OCI-LY1 (cell line): ENCODE measurements at regions not wholly inside any gene's neighbourhood (a gene's known extent, or its start where the extent isn't known, plus 50 kb on each side); places are given as distances from the start of the nearest gene placed in this dataset.

Experiments
- H2AFZ ChIP-seq: fragments of 200-600 bp; sonication (generic), shearing (Covaris generic); 2 replicates; pipeline ENCODE4 v1.6.0; 2014; ENCODE audit warnings: antibody characterized with exemption, mild to moderate bottlenecking, low read length
- H3F3A ChIP-seq: fragments of 200-600 bp; sonication (generic), shearing (Covaris generic); 2 replicates; pipeline ENCODE4 v1.6.0; 2014; ENCODE audit warnings: mild to moderate bottlenecking, antibody characterized with exemption, low read length, moderate library complexity; ENCODE audit not compliant: insufficient read depth
- H3K27ac ChIP-seq: fragments of 200-600 bp; sonication (generic); 2 replicates; pipeline ENCODE4 v1.5.1; 2014; ENCODE audit warnings: low read length, mixed run types, mild to moderate bottlenecking, low read depth; ENCODE audit not compliant: poor library complexity, severe bottlenecking
- H3K27me3 ChIP-seq: fragments of 200-600 bp; sonication (generic); 2 replicates; pipeline ENCODE4 v1.6.0; 2014; ENCODE audit warnings: antibody characterized with exemption, mild to moderate bottlenecking, low read length, moderate library complexity; ENCODE audit not compliant: insufficient read depth
- H3K36me3 ChIP-seq: fragments of 200-600 bp; sonication (generic); 2 replicates; pipeline ENCODE4 v1.6.1; 2014; ENCODE audit warnings: mild to moderate bottlenecking, antibody characterized with exemption, low read length, moderate library complexity, mixed read lengths; ENCODE audit not compliant: insufficient read depth
- H3K4me1 ChIP-seq: fragments of 200-600 bp; sonication (generic); 2 replicates; pipeline ENCODE4 v1.5.1; 2014; ENCODE audit warnings: mild to moderate bottlenecking, low read length, moderate library complexity; ENCODE audit not compliant: insufficient read depth, severe bottlenecking
- H3K4me2 ChIP-seq: fragments of 200-600 bp; sonication (generic), shearing (Covaris generic); 2 replicates; pipeline ENCODE4 v1.6.1; 2014; ENCODE audit warnings: low read length
- H3K4me3 ChIP-seq: fragments of 200-600 bp; sonication (generic); 2 replicates; pipeline ENCODE4 v1.5.1; 2014; ENCODE audit warnings: low read length, low read depth, mild to moderate bottlenecking, mixed read lengths; ENCODE audit not compliant: poor library complexity, severe bottlenecking
- H3K79me2 ChIP-seq: fragments of 200-600 bp; shearing (Covaris generic); 2 replicates; pipeline ENCODE4 v1.6.1; 2016; ENCODE audit warnings: mixed run types, low read length, mixed read lengths; ENCODE audit not compliant: insufficient read depth
- H3K9ac ChIP-seq: fragments of 200-600 bp; sonication (generic), shearing (Covaris generic); 2 replicates; pipeline ENCODE4 v1.6.1; 2014; ENCODE audit warnings: mild to moderate bottlenecking, low read length, mixed read lengths
- H3K9me2 ChIP-seq: fragments of 200-600 bp; sonication (generic), shearing (Covaris generic); 2 replicates; pipeline ENCODE4 v1.6.1; 2014; ENCODE audit warnings: low read depth, mild to moderate bottlenecking, low read length, mixed read lengths
- H3K9me3 ChIP-seq: fragments of 200-600 bp; shearing (Covaris generic); 2 replicates; pipeline ENCODE4 v1.6.1; 2014; ENCODE audit warnings: low read length, mixed read lengths
- H4K20me1 ChIP-seq: fragments of 200-600 bp; sonication (generic), shearing (Covaris generic); 2 replicates; pipeline ENCODE4 v1.6.0; 2016; ENCODE audit warnings: mild to moderate bottlenecking, low read length; ENCODE audit not compliant: insufficient read depth
- CTCF ChIP-seq: fragments of 200-600 bp; sonication (generic), shearing (Covaris generic); IDR thresholded peaks from 2 replicates; pipeline ENCODE4 v1.5.1; 2017; ENCODE audit warnings: mild to moderate bottlenecking, antibody characterized with exemption, low read length, moderate library complexity, mixed read lengths
- EZH2 ChIP-seq: fragments of 200-600 bp; sonication (generic), shearing (Covaris generic); IDR thresholded peaks from 2 replicates; pipeline ENCODE4 v1.8.0; 2017; ENCODE audit warnings: borderline replicate concordance, mixed run types, mild to moderate bottlenecking, antibody characterized with exemption, low read length, moderate library complexity, mixed read lengths

DNA sequence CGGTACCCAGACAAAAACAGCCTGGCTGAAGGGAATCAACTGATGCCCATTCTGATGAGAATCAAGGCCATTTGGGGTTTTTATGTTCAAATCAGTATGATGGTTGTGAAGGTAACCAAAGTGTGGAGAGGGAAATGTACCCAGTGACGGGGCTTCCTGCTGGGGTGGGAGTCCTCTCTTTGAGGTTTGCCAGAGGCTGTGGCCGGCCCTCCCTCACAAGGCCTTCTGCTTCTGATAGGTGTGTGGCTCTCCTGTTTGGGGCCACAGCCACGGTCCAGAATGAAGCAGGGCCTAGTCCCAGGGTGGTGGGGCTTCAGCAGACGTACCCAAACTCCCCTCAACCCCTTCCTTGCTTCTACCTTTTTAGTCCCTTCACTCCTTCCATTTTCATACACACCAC is 86.7 kb upstream of the NAA20 start:
- Histone ChIP-seq H3K4me3 (no peak overlapping the region), H3K27me3 (0 out of 2 replicates have a peak, but pooled peaks cover 4% of the 10 kb centered on the region), H3K27ac (no peak overlapping the region), H3K4me2 (no peak overlapping the region), H3F3A (no peaks in the 10 kb centered on the region), H3K4me1 (no peaks in the 10 kb centered on the region), H4K20me1 (no peaks in the 10 kb centered on the region), H2AFZ (no peak overlapping the region), H3K9me2 (no peaks in the 10 kb centered on the region), H3K36me3 (no peaks in the 10 kb centered on the region), H3K9me3 (no peaks in the 10 kb centered on the region), H3K79me2 (no peaks in the 10 kb centered on the region), H3K9ac (no peak overlapping the region)
- TF ChIP-seq EZH2 (no peak), CTCF (no peak)

GRCh38 chr20:19932170-19932667 is 84.9 kb upstream of the NAA20 start:
- Histone ChIP-seq H3K9me2 (no peaks in the 10 kb centered on the region), H3K79me2 (no peaks in the 10 kb centered on the region), H4K20me1 (no peaks in the 10 kb centered on the region), H3K4me3 (no peak overlapping the region), H3K36me3 (no peaks in the 10 kb centered on the region), H3K9me3 (no peaks in the 10 kb centered on the region), H3K27me3 (0 out of 2 replicates have a peak, but pooled peaks cover 4% of the 10 kb centered on the region), H3K4me1 (no peaks in the 10 kb centered on the region), H3F3A (no peaks in the 10 kb centered on the region), H3K4me2 (no peak overlapping the region), H3K9ac (no peak overlapping the region), H3K27ac (no peak overlapping the region), H2AFZ (no peak overlapping the region)
- TF ChIP-seq CTCF (no peak), EZH2 (no peak)

- Histone ChIP-seq H3F3A (no peaks in the 10 kb centered on the region), H3K4me2 (no peak overlapping the region), H3K36me3 (no peaks in the 10 kb centered on the region), H3K27ac (no peak overlapping the region), H3K79me2 (no peaks in the 10 kb centered on the region), H4K20me1 (no peaks in the 10 kb centered on the region), H2AFZ (no peak overlapping the region), H3K9me2 (no peaks in the 10 kb centered on the region), H3K4me3 (no peak overlapping the region), H3K4me1 (no peaks in the 10 kb centered on the region), H3K27me3 (0 out of 2 replicates have a peak, but pooled peaks cover 4% of the 10 kb centered on the region), H3K9me3 (no peaks in the 10 kb centered on the region), H3K9ac (no peak overlapping the region)
- no peak for TF ChIP-seq CTCF
- no peak for TF ChIP-seq EZH2
Measured at GRCh38 chr20:19934792-19935491, 82.2 kb upstream of the NAA20 start.
